ENCODE measurements at regions not wholly inside any gene's neighbourhood (a gene's known extent, or its start where the extent isn't known, plus 50 kb on each side); places are given as distances from the start of the nearest gene placed in this dataset.

DNA sequence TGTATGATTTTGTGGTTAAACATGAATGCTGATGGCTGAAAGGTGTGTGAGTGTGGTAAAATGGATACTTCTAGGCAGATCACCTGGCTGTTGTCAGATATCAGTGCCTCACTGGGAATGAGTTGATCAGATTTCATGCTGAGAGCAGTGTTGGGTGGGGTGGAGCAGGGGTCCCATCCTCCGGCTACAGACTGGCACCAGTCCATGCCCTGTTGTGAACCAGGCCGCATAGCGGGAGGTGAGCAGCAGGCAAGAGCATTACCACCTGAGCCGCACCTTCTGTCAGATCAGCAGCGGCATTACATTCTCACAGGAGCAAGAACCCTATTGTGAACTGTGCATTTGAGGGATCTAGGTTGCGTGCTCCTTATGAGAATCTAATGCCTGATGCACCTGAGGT, 78.7 kb downstream of the GLI2 start:
- TF ChIP-seq, protein P1, sequence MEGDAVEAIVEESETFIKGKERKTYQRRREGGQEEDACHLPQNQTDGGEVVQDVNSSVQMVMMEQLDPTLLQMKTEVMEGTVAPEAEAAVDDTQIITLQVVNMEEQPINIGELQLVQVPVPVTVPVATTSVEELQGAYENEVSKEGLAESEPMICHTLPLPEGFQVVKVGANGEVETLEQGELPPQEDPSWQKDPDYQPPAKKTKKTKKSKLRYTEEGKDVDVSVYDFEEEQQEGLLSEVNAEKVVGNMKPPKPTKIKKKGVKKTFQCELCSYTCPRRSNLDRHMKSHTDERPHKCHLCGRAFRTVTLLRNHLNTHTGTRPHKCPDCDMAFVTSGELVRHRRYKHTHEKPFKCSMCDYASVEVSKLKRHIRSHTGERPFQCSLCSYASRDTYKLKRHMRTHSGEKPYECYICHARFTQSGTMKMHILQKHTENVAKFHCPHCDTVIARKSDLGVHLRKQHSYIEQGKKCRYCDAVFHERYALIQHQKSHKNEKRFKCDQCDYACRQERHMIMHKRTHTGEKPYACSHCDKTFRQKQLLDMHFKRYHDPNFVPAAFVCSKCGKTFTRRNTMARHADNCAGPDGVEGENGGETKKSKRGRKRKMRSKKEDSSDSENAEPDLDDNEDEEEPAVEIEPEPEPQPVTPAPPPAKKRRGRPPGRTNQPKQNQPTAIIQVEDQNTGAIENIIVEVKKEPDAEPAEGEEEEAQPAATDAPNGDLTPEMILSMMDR (conservative IDR thresholded peaks at IDR 0.05 in 1 of 2, IDR thresholded peaks at IDR 0.05 in 1 of 2; ENCODE audit: extremely low read depth in 1 of 2, insufficient read depth in 1 of 2, low read depth in 1 of 2, low read length in 2 of 2): no peak
- TF ChIP-seq EZH2 (IDR thresholded peaks at IDR 0.05; ENCODE audit: borderline replicate concordance, low read length): no peak

Measured in mammary epithelial cell (primary cell).